ENCODE measurements at regions not wholly inside any gene's neighbourhood (a gene's known extent, or its start where the extent isn't known, plus 50 kb on each side); places are given as distances from the start of the nearest gene placed in this dataset.
A peak's percentile ranks its signal among the peaks of the same experiment; 100 is the strongest.

- intact Hi-C loops (cut with DNase I, micrococcal nuclease): loop anchor here in 1 of 2 donors (10.0 kb wide), 1 partner anchor 247 kb away; no protein-coding TSS in a partner anchor
- no peak for ATAC-seq
- no peak for DNase-seq
Measured at GRCh38 chr2:196331851-196332250, 160.5 kb upstream of the STK17B start.

- DNase-seq (no peak), ATAC-seq (no peak)
- intact Hi-C loops (cut with DNase I, micrococcal nuclease): loop anchor here in 1 of 2 donors (10.0 kb wide), 1 partner anchor 249 kb away; no protein-coding TSS in a partner anchor
Measured at GRCh38 chr2:196333397-196333796, 162.0 kb upstream of the STK17B start.

GRCh38 chr2:196334710-196335109 is 163.3 kb upstream of the STK17B start:
- DNase-seq: no peak
- no peak for ATAC-seq
- intact Hi-C loops (cut with DNase I, micrococcal nuclease): loop anchor here in 1 of 2 donors (10.0 kb wide), 1 partner anchor 250 kb away; no protein-coding TSS in a partner anchor

- DNase-seq (no peak), ATAC-seq (no peak)
- intact Hi-C loops (cut with DNase I, micrococcal nuclease): loop anchor here in 1 of 2 donors (10.0 kb wide), 1 partner anchor 250 kb away; no protein-coding TSS in a partner anchor
Measured at GRCh38 chr2:196335221-196335634, 163.8 kb upstream of the STK17B start.

GRCh38 chr2:196336207-196336606 is 164.8 kb upstream of the STK17B start:
- no peak for ATAC-seq
- intact Hi-C loops (cut with DNase I, micrococcal nuclease): loop anchor here in 1 of 2 donors (10.0 kb wide), 1 partner anchor 251 kb away; no protein-coding TSS in a partner anchor
- DNase-seq: no peak

- intact Hi-C loops (cut with DNase I, micrococcal nuclease): loop anchor here in 1 of 2 donors (10.0 kb wide), 1 partner anchor 252 kb away; no protein-coding TSS in a partner anchor
- no peak for ATAC-seq
- no peak for DNase-seq
Measured at GRCh38 chr2:196336715-196337114, 165.3 kb upstream of the STK17B start.

GRCh38 chr2:196337208-196337953 is 166.0 kb upstream of the STK17B start:
- ATAC-seq: peak; percentile 40
- intact Hi-C loops (cut with DNase I, micrococcal nuclease): loop anchor here in 1 of 2 donors (10.0 kb wide), 1 partner anchor 253 kb away; no protein-coding TSS in a partner anchor
- DNase-seq: peak in 1 of 2 donors; percentile 7

GRCh38 chr2:196338440-196338839 is 167.1 kb upstream of the STK17B start:
- intact Hi-C loops (cut with DNase I, micrococcal nuclease): loop anchor here in 1 of 2 donors (10.0 kb wide), 1 partner anchor 254 kb away; no protein-coding TSS in a partner anchor
- DNase-seq: no peak
- ATAC-seq: no peak

GRCh38 chr2:196341277-196341841 is 170.0 kb upstream of the STK17B start:
- intact Hi-C loops (cut with DNase I, micrococcal nuclease): no loop called here
- no peak for ATAC-seq
- DNase-seq: no peak

GRCh38 chr2:196344397-196344796 is 173.0 kb upstream of the STK17B start:
- ATAC-seq: no peak
- no peak for DNase-seq
- intact Hi-C loops (cut with DNase I, micrococcal nuclease): no loop called here

- intact Hi-C loops (cut with DNase I, micrococcal nuclease): no loop called here
- no peak for DNase-seq
Measured at GRCh38 chr2:196353717-196354116, 182.3 kb upstream of the STK17B start.

GRCh38 chr2:196354186-196354585 is 182.8 kb upstream of the STK17B start:
- intact Hi-C loops (cut with DNase I, micrococcal nuclease): no loop called here
- DNase-seq (no peak), ATAC-seq (no peak)

More at GRCh38 chr2:196353717-196354116, 182.3 kb upstream of the STK17B start:
- no peak for ATAC-seq

- no peak for DNase-seq
- intact Hi-C loops (cut with DNase I, micrococcal nuclease): no loop called here
- no peak for ATAC-seq
Measured at GRCh38 chr2:196356332-196356731, 185.0 kb upstream of the STK17B start.

- DNase-seq (no peak), ATAC-seq (no peak)
- intact Hi-C loops (cut with DNase I, micrococcal nuclease): no loop called here
Measured at GRCh38 chr2:196360650-196361049, 189.3 kb upstream of the STK17B start.

GRCh38 chr2:196361606-196362326 is 190.4 kb upstream of the STK17B start:
- DNase-seq (no peak), ATAC-seq (no peak)
- intact Hi-C loops (cut with DNase I, micrococcal nuclease): no loop called here

GRCh38 chr2:196362973-196363549 is 191.7 kb upstream of the STK17B start:
- intact Hi-C loops (cut with DNase I, micrococcal nuclease): no loop called here
- no peak for DNase-seq
- ATAC-seq: no peak

- ATAC-seq (no peak), DNase-seq (no peak)
- intact Hi-C loops (cut with DNase I, micrococcal nuclease): no loop called here
Measured at GRCh38 chr2:196365145-196365544, 193.8 kb upstream of the STK17B start.

GRCh38 chr2:196365923-196366322 is 194.5 kb upstream of the STK17B start:
- DNase-seq: no peak
- no peak for ATAC-seq
- intact Hi-C loops (cut with DNase I, micrococcal nuclease): no loop called here

- ATAC-seq (no peak), DNase-seq (no peak)
- intact Hi-C loops (cut with DNase I, micrococcal nuclease): no loop called here
Measured at GRCh38 chr2:196367633-196368032, 196.3 kb upstream of the STK17B start.

Measured in left colon (tissue), 2 donors.